Fibroblast of lung (primary cell): ENCODE measurements at regions not wholly inside any gene's neighbourhood (a gene's known extent, or its start where the extent isn't known, plus 50 kb on each side); places are given as distances from the start of the nearest gene placed in this dataset.

Experiments
- DNase-seq, 2 donors: peaks; one replicate each; pipeline versions ENCODE4 v3.0.0 to v3.0.0-alpha.2; 2010; ENCODE audit warnings: low read depth in 2 of 2
- H2AFZ ChIP-seq: 2 replicates; pipeline ENCODE4 v1.5.1; 2012; ENCODE audit warnings: low read length, control low read depth, inconsistent platforms
- H3K27ac ChIP-seq: 2 replicates; pipeline ENCODE4 v1.5.1; 2011; ENCODE audit warnings: low read length, control low read depth; ENCODE audit not compliant: insufficient read depth
- H3K27me3 ChIP-seq: 2 replicates; pipeline ENCODE4 v1.5.1; 2011; ENCODE audit warnings: mild to moderate bottlenecking, low read length; ENCODE audit not compliant: control insufficient read depth, insufficient read depth
- H3K36me3 ChIP-seq: 2 replicates; pipeline ENCODE4 v1.5.1; 2011; ENCODE audit warnings: low read length; ENCODE audit not compliant: control insufficient read depth, insufficient read depth
- H3K4me1 ChIP-seq: 2 replicates; pipeline ENCODE4 v1.5.1; 2011; ENCODE audit warnings: low read length; ENCODE audit not compliant: control insufficient read depth, insufficient read depth; ENCODE audit errors: extremely low read depth
- H3K4me2 ChIP-seq: 2 replicates; pipeline ENCODE4 v1.5.1; 2011; ENCODE audit warnings: low read length, control low read depth; ENCODE audit not compliant: insufficient read depth; ENCODE audit errors: extremely low read depth
- H3K4me3 ChIP-seq, 4 experiments: fragments of 200-600 bp in 1 of 4; sonication (generic) in 1 of 4; replicated peaks in 1 of 4; 2 replicates each; pipeline ENCODE4 v1.5.1; 2011 to 2016; ENCODE audit warnings: low read length in 4 of 4, low read depth in 3 of 4, mild to moderate bottlenecking in 3 of 4, control low read depth in 2 of 4, inconsistent platforms in 1 of 4, mixed read lengths in 1 of 4; ENCODE audit not compliant: insufficient read depth in 1 of 4; ENCODE audit errors: control extremely low read depth in 1 of 4
- H3K79me2 ChIP-seq: 2 replicates; pipeline ENCODE4 v1.5.1; 2012; ENCODE audit warnings: mild to moderate bottlenecking, low read length, inconsistent platforms; ENCODE audit not compliant: control insufficient read depth, insufficient read depth
- H3K9ac ChIP-seq: 2 replicates; pipeline ENCODE4 v1.5.1; 2011; ENCODE audit warnings: mild to moderate bottlenecking, low read length, control low read depth; ENCODE audit not compliant: insufficient read depth
- H3K9me3 ChIP-seq: 2 replicates; pipeline ENCODE4 v1.5.1; 2012; ENCODE audit warnings: low read depth, low read length; ENCODE audit not compliant: control insufficient read depth, insufficient read depth
- H4K20me1 ChIP-seq: 2 replicates; pipeline ENCODE4 v1.5.1; 2011; ENCODE audit warnings: low read length; ENCODE audit not compliant: control insufficient read depth, insufficient read depth; ENCODE audit errors: extremely low read depth
- CTCF ChIP-seq, 2 donors: IDR thresholded peaks in 1 of 2; conservative IDR thresholded peaks in 1 of 2; 1 replicate in 1 of 2; 2 replicates in 1 of 2; pipeline ENCODE4 v1.5.1; 2011 to 2012; ENCODE audit warnings: low read length in 2 of 2, control low read depth in 1 of 2, inconsistent platforms in 1 of 2, low read depth in 1 of 2, mild to moderate bottlenecking in 1 of 2
- EZH2 ChIP-seq: IDR thresholded peaks from 2 replicates; pipeline ENCODE4 v1.5.1; 2012; ENCODE audit warnings: low read length, control low read depth, mild to moderate bottlenecking; ENCODE audit errors: missing control alignments

- no peaks in the 10 kb centered on the region for H3K79me2 ChIP-seq
- no peaks in the 10 kb centered on the region for H4K20me1 ChIP-seq
- TF ChIP-seq CTCF (conservative IDR thresholded peaks at IDR 0.05 in 1 of 2, IDR thresholded peaks at IDR 0.05 in 1 of 2; ENCODE audit: low read depth in 1 of 2, low read length in 2 of 2) = no peak
- no peak for TF ChIP-seq EZH2
- no peaks in the 10 kb centered on the region for H3K9me3 ChIP-seq
- H3K27ac ChIP-seq = no peak overlapping the region
- H3K4me1 ChIP-seq = no peaks in the 10 kb centered on the region
- no peak overlapping the region for H3K4me3 ChIP-seq
- DNase-seq = no peak
- H3K9ac ChIP-seq = no peak overlapping the region
- no peaks in the 10 kb centered on the region for H3K36me3 ChIP-seq
- no peak overlapping the region for H2AFZ ChIP-seq
- H3K4me2 ChIP-seq = no peak overlapping the region
- no peaks in the 10 kb centered on the region for H3K27me3 ChIP-seq
Observed at GRCh38 chr3:13148126-13148525, 74.9 kb upstream of the IQSEC1 start.

- Histone ChIP-seq H3K36me3 (no peaks in the 10 kb centered on the region), H3K4me1 (no peaks in the 10 kb centered on the region), H2AFZ (no peak overlapping the region), H3K9me3 (no peaks in the 10 kb centered on the region), H3K9ac (no peak overlapping the region), H3K27ac (no peak overlapping the region), H3K4me3 (no peak overlapping the region), H3K27me3 (no peaks in the 10 kb centered on the region), H3K4me2 (no peak overlapping the region), H3K79me2 (no peaks in the 10 kb centered on the region), H4K20me1 (no peaks in the 10 kb centered on the region)
- TF ChIP-seq CTCF (conservative IDR thresholded peaks at IDR 0.05 in 1 of 2, IDR thresholded peaks at IDR 0.05 in 1 of 2; ENCODE audit: low read depth in 1 of 2, low read length in 2 of 2) = no peak
- no peak for TF ChIP-seq EZH2
- no peak for DNase-seq
Observed at GRCh38 chr3:13147344-13147743, 74.1 kb upstream of the IQSEC1 start.

GRCh38 chr3:13146643-13147143 lies 73.5 kb upstream of the IQSEC1 start:
- Histone ChIP-seq H4K20me1 (no peaks in the 10 kb centered on the region), H3K27ac (no peak overlapping the region)
- DNase-seq = no peak

More at GRCh38 chr3:13146643-13147143, 73.5 kb upstream of the IQSEC1 start:
- TF ChIP-seq EZH2 (no peak), CTCF (conservative IDR thresholded peaks at IDR 0.05 in 1 of 2, IDR thresholded peaks at IDR 0.05 in 1 of 2; ENCODE audit: low read depth in 1 of 2, low read length in 2 of 2) (no peak)
- Histone ChIP-seq H3K9me3 (no peaks in the 10 kb centered on the region), H3K4me2 (no peak overlapping the region), H3K27me3 (no peaks in the 10 kb centered on the region), H3K4me1 (no peaks in the 10 kb centered on the region), H3K4me3 (no peak overlapping the region), H3K36me3 (no peaks in the 10 kb centered on the region), H3K79me2 (no peaks in the 10 kb centered on the region), H3K9ac (no peak overlapping the region), H2AFZ (no peak overlapping the region)
